K562 (cell line): ENCODE measurements at regions not wholly inside any gene's neighbourhood (a gene's known extent, or its start where the extent isn't known, plus 50 kb on each side); places are given as distances from the start of the nearest gene placed in this dataset.

Experiments used
- ATAC-seq: fragments of 200-7000 bp; cut with Tn5 transposase; 3 replicates; pipeline ENCODE4 v1.9.1; 2020; ENCODE audit warnings: moderate library complexity
- BruUV-seq: library from RNA; stranded (reverse); fragments of 400-500 nt; replicated peaks from 2 replicates; lab custom pipeline; 2021; lab: Mats Ljungman, UMichigan
- CTCF ChIA-PET: fragments of 300-600 bp; formaldehyde crosslinking; extraction: SDS; loops from one replicate; lab custom pipeline; 2021; ENCODE audit warnings: low intra/inter-chr PET ratio; lab: Yijun Ruan, JAX
- POLR2A ChIA-PET: fragments of 300-600, 350-650 bp; sonication (Branson Sonifier 250); formaldehyde crosslinking; extraction: SDS; loops from one replicate; lab custom pipeline; 2021; ENCODE audit warnings: antibody characterized with exemption, inconsistent platforms; lab: Yijun Ruan, JAX
- DNase-seq, 4 experiments: peaks; one replicate each; pipeline versions ENCODE4 v3.0.0 to v3.0.0-alpha.2; 2011 to 2018; ENCODE audit warnings: low spot score in 3 of 4, mixed read lengths in 3 of 4; ENCODE audit errors: extremely low read depth in 1 of 4
- FAIRE-seq: peaks from 2 replicates; lab custom pipeline; 2011; peaks lifted over from hg19 to GRCh38; lab: Jason Lieb, UNC
- H2AFZ ChIP-seq: 2 replicates; pipeline ENCODE4 v1.6.0; 2011; ENCODE audit warnings: low read depth, low read length, control low read depth, inconsistent platforms
- H3K27ac ChIP-seq: fragments of 200-600 bp; 3 replicates; pipeline ENCODE4 v1.8.0; 2011; ENCODE audit warnings: low read depth, mild to moderate bottlenecking, control low read depth, inconsistent platforms, low read length, moderate library complexity, mixed read lengths; ENCODE audit errors: extremely low read depth
- H3K27me3 ChIP-seq, 2 experiments: fragments of 300-600 bp in 1 of 2; 2 replicates in 1 of 2; 3 replicates in 1 of 2; pipeline versions ENCODE4 v1.6.0 to v1.8.0; 2011; ENCODE audit warnings: inconsistent platforms in 2 of 2, low read length in 2 of 2, mild to moderate bottlenecking in 1 of 2, mixed read lengths in 1 of 2, moderate library complexity in 1 of 2; ENCODE audit not compliant: control insufficient read depth in 2 of 2, insufficient read depth in 2 of 2
- H3K36me3 ChIP-seq: fragments of 300-600 bp; 3 replicates; pipeline ENCODE4 v1.8.0; 2011; ENCODE audit warnings: mild to moderate bottlenecking, low read length, inconsistent platforms; ENCODE audit not compliant: control insufficient read depth, insufficient read depth
- H3K4me1 ChIP-seq, 2 experiments: fragments of 200-600 bp in 1 of 2; replicated peaks in 1 of 2; 2 replicates in 1 of 2; 3 replicates in 1 of 2; pipeline versions ENCODE4 v1.5.1 to v1.8.0; 2011; ENCODE audit warnings: inconsistent platforms in 2 of 2, low read length in 2 of 2, mild to moderate bottlenecking in 1 of 2, mixed read lengths in 1 of 2, moderate library complexity in 1 of 2; ENCODE audit not compliant: control insufficient read depth in 2 of 2, insufficient read depth in 2 of 2
- H3K4me2 ChIP-seq: 2 replicates; pipeline ENCODE4 v1.6.1; 2011; ENCODE audit warnings: low read length, control low read depth, inconsistent platforms, mixed read lengths; ENCODE audit not compliant: insufficient read depth
- H3K4me3 ChIP-seq: fragments of 200-600 bp; sonication (generic), shearing (Covaris generic); 2 replicates; pipeline ENCODE4 v1.5.1; 2016; ENCODE audit warnings: control low read depth, inconsistent platforms
- H3K79me2 ChIP-seq: fragments of 200-600 bp; 3 replicates; pipeline ENCODE4 v1.8.0; 2011; ENCODE audit warnings: low read length, inconsistent platforms; ENCODE audit not compliant: control insufficient read depth, insufficient read depth
- H3K9ac ChIP-seq, 2 experiments: 2 replicates each; pipeline versions ENCODE4 v1.6.0 to v1.6.1; 2011; ENCODE audit warnings: low read depth in 2 of 2, low read length in 2 of 2, control low read depth in 1 of 2, inconsistent platforms in 1 of 2, mild to moderate bottlenecking in 1 of 2, mixed read lengths in 1 of 2; ENCODE audit not compliant: insufficient read depth in 1 of 2
- H3K9me1 ChIP-seq: one replicate; pipeline ENCODE4 v1.6.0; 2011; ENCODE audit warnings: inconsistent platforms, mild to moderate bottlenecking, low read length, moderate library complexity; ENCODE audit not compliant: control insufficient read depth, insufficient read depth
- H3K9me3 ChIP-seq: replicated peaks from 2 replicates; pipeline ENCODE4 v1.5.1; 2011; ENCODE audit warnings: low read depth, low read length, inconsistent platforms; ENCODE audit not compliant: control insufficient read depth, insufficient read depth
- H4K20me1 ChIP-seq: replicated peaks from 2 replicates; pipeline ENCODE4 v1.6.1; 2011; ENCODE audit warnings: low read length, inconsistent platforms, mixed read lengths; ENCODE audit not compliant: control insufficient read depth, insufficient read depth
- CHAMP1 ChIP-seq: fragments of 450-650 bp; IDR thresholded peaks from 2 replicates; pipeline ENCODE4 v1.6.1; 2016; ENCODE audit warnings: mild to moderate bottlenecking
- FOXK2 ChIP-seq, 2 experiments: fragments of 450-650 bp; IDR thresholded peaks in 1 of 2; conservative IDR thresholded peaks in 1 of 2; 2 replicates each; pipeline ENCODE4 v1.6.1; 2016; ENCODE audit warnings: low read depth in 2 of 2, mild to moderate bottlenecking in 1 of 2
- HNRNPUL1 ChIP-seq: fragments of 200-400 bp; formaldehyde crosslinking; IDR thresholded peaks from 2 replicates; pipeline ENCODE4 v1.6.1; 2017; ENCODE audit warnings: low read length
- L3MBTL2 ChIP-seq: fragments of 450-650 bp; IDR thresholded peaks from 2 replicates; pipeline ENCODE4 v1.6.1; 2016; ENCODE audit warnings: mild to moderate bottlenecking, moderate library complexity
- TRIM28 ChIP-seq: fragments of 450-650 bp; IDR thresholded peaks from 2 replicates; pipeline ENCODE4 v1.6.1; 2017
- VEZF1 ChIP-seq: fragments of 200-800 bp; sonication (Bioruptor generic); IDR thresholded peaks from 2 replicates; pipeline ENCODE4 v1.6.1; 2017; ENCODE audit warnings: missing genetic modification characterization, missing compliant biosample characterization
- ZMIZ1 ChIP-seq, 2 experiments: fragments of 150-350 bp in 1 of 2; IDR thresholded peaks; 2 replicates each; pipeline ENCODE4 v1.6.1; 2012 to 2016; ENCODE audit warnings: low read depth in 2 of 2, low read length in 2 of 2, mild to moderate bottlenecking in 1 of 2, moderate library complexity in 1 of 2
- ZNF124 ChIP-seq: sonication (generic); formaldehyde crosslinking; IDR thresholded peaks from 2 replicates; pipeline ENCODE4 v1.8.1; 2022; ENCODE audit warnings: missing genetic modification reagents
- ZNF280B ChIP-seq: fragments of 250-450 bp; sonication (Bioruptor Pico); IDR thresholded peaks from 2 replicates; pipeline ENCODE4 v1.5.1; 2021; ENCODE audit warnings: mild to moderate bottlenecking
- ZNF347 ChIP-seq: fragments of 450-650 bp; formaldehyde crosslinking; IDR thresholded peaks from 2 replicates; pipeline ENCODE4 v1.4.0; 2020; ENCODE audit warnings: low read depth, mild to moderate bottlenecking, moderate library complexity
- ZSCAN32 ChIP-seq: fragments of 450-650 bp; formaldehyde crosslinking; IDR thresholded peaks from 2 replicates; pipeline ENCODE4 v1.4.0; 2020; ENCODE audit warnings: mild to moderate bottlenecking, moderate library complexity
- WGBS: fragments of 100-300 bp; shearing (Covaris generic); methylation state at CpG from one replicate; pipeline ENCODE4 v1.1.6; 2016; ENCODE audit warnings: low coverage, mixed read lengths; ENCODE audit not compliant: insufficient coverage; ENCODE audit errors: missing lambda C conversion rate; 5-methylcytosine and 5-hydroxymethylcytosine counted together
- in situ Hi-C: fragments of 300-500 bp; cut with MboI; formaldehyde crosslinking; loops from 4 replicates; pipeline ENCODE4 v1.15.0; 2018; ENCODE audit warnings: inconsistent platforms, mixed read lengths
- intact Hi-C: fragments of 100-400 bp; cut with micrococcal nuclease; formaldehyde crosslinking; loops from 2 replicates; pipeline ENCODE4 v1.14.2; 2022
- TF ChIP-seq, protein P1 (sequence below): fragments of 450-650 bp; IDR thresholded peaks from 2 replicates; pipeline ENCODE4 v1.6.1; 2016; ENCODE audit warnings: borderline replicate concordance

- Histone ChIP-seq H4K20me1 (no peaks in the 10 kb centered on the region), H3K79me2 (no peaks in the 10 kb centered on the region), H3K4me3 (no peak overlapping the region), H3K27me3 (no peaks in the 10 kb centered on the region; a peak in 1 of 5 replicates), H2AFZ (no peak overlapping the region), H3K9ac (no peak overlapping the region), H3K27ac (no peak overlapping the region), H3K36me3 (no peaks in the 10 kb centered on the region), H3K4me1 (no peaks in the 10 kb centered on the region), H3K9me3 (no peaks in the 10 kb centered on the region), H3K4me2 (no peak overlapping the region), H3K9me1 (no peaks in the 10 kb centered on the region)
- 25% methylated on average over 2 of the region's 2 CpGs for WGBS
- in situ Hi-C loops (no loop called here), intact Hi-C loops (no loop called here)
- ChIA-PET CTCF (interaction anchor here (0.6 kb wide), 1 partner anchor 685 kb away, joined by 3 read pairs; no protein-coding TSS in a partner anchor), POLR2A (interaction anchor here (0.6 kb wide), 1 partner anchor 159 kb away, joined by 3 read pairs; no protein-coding TSS in a partner anchor)
- ATAC-seq: no peak
- FAIRE-seq: no peak
- DNase-seq: no peak
- BruUV-seq: no TSS peak
- TF ChIP-seq, protein P1, sequence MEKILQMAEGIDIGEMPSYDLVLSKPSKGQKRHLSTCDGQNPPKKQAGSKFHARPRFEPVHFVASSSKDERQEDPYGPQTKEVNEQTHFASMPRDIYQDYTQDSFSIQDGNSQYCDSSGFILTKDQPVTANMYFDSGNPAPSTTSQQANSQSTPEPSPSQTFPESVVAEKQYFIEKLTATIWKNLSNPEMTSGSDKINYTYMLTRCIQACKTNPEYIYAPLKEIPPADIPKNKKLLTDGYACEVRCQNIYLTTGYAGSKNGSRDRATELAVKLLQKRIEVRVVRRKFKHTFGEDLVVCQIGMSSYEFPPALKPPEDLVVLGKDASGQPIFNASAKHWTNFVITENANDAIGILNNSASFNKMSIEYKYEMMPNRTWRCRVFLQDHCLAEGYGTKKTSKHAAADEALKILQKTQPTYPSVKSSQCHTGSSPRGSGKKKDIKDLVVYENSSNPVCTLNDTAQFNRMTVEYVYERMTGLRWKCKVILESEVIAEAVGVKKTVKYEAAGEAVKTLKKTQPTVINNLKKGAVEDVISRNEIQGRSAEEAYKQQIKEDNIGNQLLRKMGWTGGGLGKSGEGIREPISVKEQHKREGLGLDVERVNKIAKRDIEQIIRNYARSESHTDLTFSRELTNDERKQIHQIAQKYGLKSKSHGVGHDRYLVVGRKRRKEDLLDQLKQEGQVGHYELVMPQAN: no peak
- no peak for TF ChIP-seq VEZF1 (CRISPR knock-in tag)
- TF ChIP-seq CHAMP1: no peak
- TF ChIP-seq HNRNPUL1: no peak
- TF ChIP-seq ZNF280B: no peak
- no peak for TF ChIP-seq ZNF124
- TF ChIP-seq ZMIZ1 (IDR thresholded peaks at IDR 0.05; ENCODE audit: low read depth in 2 of 2, low read length in 2 of 2): no peak
- no peak for TF ChIP-seq L3MBTL2
- no peak for TF ChIP-seq FOXK2 (conservative IDR thresholded peaks at IDR 0.05 in 1 of 2, IDR thresholded peaks at IDR 0.05 in 1 of 2; ENCODE audit: low read depth in 2 of 2)
- TF ChIP-seq ZSCAN32: no peak
- no peak for TF ChIP-seq ZNF347
- no peak for TF ChIP-seq TRIM28
Measured at GRCh38 chr6:10272591-10272990, 142.3 kb downstream of the TFAP2A start.
